ENCODE measurements at regions not wholly inside any gene's neighbourhood (a gene's known extent, or its start where the extent isn't known, plus 50 kb on each side); places are given as distances from the start of the nearest gene placed in this dataset.

DNA sequence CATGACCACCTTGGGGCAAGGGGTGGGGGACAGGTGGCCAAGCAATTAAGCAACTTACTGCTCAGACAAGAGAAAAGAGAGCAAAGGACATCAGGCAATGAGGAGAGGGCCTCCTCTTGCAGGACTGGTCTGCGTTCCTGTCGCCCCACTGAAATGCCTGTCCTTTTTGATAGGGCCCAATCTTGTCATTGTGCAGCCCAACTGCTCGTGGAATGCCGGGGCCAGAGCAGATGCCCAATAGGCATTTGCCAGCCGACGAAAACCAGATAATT, 104.5 kb upstream of the SH3BP4 start:
- DNase-seq (ENCODE audit: low spot score, unreplicated experiment) = no peak
- Mint-ChIP-seq H3K36me3 (ENCODE audit: insufficient read depth) (no peaks in the 10 kb centered on the region), H3K27ac (no peak overlapping the region), H3K27me3 (peaks cover 2% of the 10 kb centered on the region), H3K9me3 (ENCODE audit: low read depth) (peaks cover 3% of the 10 kb centered on the region), H3K4me1 (ENCODE audit: low read depth) (peaks cover 10% of the 10 kb centered on the region), H3K4me3 (ENCODE audit: low read depth) (no peak overlapping the region)
- TF ChIP-seq, protein P1, sequence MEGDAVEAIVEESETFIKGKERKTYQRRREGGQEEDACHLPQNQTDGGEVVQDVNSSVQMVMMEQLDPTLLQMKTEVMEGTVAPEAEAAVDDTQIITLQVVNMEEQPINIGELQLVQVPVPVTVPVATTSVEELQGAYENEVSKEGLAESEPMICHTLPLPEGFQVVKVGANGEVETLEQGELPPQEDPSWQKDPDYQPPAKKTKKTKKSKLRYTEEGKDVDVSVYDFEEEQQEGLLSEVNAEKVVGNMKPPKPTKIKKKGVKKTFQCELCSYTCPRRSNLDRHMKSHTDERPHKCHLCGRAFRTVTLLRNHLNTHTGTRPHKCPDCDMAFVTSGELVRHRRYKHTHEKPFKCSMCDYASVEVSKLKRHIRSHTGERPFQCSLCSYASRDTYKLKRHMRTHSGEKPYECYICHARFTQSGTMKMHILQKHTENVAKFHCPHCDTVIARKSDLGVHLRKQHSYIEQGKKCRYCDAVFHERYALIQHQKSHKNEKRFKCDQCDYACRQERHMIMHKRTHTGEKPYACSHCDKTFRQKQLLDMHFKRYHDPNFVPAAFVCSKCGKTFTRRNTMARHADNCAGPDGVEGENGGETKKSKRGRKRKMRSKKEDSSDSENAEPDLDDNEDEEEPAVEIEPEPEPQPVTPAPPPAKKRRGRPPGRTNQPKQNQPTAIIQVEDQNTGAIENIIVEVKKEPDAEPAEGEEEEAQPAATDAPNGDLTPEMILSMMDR (IDR thresholded peaks at IDR 0.05; ENCODE audit: unreplicated experiment) = no peak

DNA sequence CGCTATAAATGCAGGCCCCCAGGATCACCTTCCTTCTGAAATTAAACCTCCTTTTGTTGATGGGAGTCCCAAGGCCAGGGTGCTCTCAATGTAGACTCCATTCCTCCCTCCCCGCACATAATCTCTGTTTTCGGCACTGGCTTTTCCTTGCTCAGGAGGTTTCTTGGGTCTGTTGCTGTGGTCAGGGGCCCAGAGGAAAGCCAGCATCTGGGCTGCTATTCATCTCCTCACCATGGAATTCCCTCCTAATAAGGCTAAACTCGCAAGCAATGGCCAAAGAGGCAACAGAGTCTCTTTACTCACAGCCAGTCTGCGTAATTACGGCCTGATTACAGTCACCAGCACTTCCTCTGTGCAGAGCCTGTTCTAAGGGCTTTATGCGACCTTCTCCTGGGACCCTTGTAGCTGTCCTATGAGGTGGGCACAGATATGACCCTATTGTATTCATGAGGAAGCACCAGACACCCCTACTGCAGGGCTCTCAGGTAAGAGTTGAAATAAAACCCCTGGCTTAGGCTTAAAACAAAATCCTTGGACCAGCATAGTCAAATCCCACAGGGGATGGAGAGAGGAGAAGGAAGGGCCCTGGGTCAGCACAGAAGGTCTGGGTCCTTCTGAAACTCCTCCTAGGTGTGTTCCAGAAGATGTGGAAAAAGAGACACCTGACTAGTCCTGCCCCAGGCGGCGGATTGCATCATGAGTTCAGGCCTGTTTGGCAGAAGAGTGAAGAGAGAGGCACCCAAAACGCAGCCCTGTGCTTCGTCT, 105.0 kb upstream of the SH3BP4 start:
- H3K36me3 Mint-ChIP-seq (ENCODE audit: insufficient read depth) = no peaks in the 10 kb centered on the region
- H3K4me1 Mint-ChIP-seq (ENCODE audit: low read depth) = peaks cover 10% of the 10 kb centered on the region
- peaks cover 2% of the 10 kb centered on the region for H3K27me3 Mint-ChIP-seq
- no peak overlapping the region for H3K4me3 Mint-ChIP-seq (ENCODE audit: low read depth)
- no peak overlapping the region for H3K27ac Mint-ChIP-seq
- TF ChIP-seq, protein P1 (IDR thresholded peaks at IDR 0.05; ENCODE audit: unreplicated experiment) = no peak
- H3K9me3 Mint-ChIP-seq (ENCODE audit: low read depth) = peaks cover 3% of the 10 kb centered on the region
- DNase-seq (ENCODE audit: low spot score, unreplicated experiment) = no peak

DNA sequence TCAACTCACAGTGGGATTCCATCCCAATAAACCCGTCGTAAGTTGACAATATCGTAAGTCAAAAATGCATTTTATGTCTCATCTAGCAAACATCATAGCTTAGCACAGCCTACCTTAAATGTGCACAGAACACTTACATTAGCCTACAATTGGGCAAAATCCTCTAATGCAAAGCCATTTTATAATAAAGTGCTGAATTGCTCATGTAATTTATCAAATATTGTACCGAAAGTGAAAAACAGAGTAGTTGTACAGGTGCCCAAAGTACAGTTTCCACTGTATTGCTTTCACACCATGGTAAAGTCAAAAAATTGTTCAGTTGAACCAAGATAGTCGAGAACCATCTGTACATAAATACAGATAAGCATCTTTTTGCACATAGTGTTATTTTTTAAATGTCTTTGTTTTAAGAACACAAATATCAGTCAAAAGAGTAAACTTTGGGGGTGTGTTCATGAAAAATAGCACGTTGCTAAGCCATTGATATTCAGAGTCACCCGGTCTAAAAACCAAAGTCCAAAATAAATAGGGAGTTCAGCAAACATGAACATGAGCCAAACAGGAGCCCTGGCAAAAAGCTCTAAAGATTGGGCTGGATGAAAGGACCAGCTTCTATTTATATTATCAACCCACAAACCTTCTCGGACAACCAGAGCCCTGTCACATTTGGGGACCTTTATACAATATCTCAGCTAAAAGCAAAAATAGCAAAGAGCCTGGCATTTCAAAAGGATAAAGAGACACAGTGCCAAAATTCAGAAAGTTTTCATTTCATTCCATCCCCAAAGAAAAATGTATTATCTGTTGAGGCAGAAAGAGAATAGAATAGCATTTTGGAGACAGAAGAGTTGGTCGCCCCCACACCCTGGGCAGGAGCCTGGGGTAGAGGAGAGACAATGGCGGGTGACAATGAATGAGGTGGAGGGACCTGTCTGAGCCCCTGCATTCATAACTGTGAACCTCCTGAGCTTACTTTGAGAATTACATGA, 105.9 kb upstream of the SH3BP4 start:
- H3K4me1 Mint-ChIP-seq (ENCODE audit: low read depth) = peaks cover 9% of the 10 kb centered on the region
- TF ChIP-seq, protein P1 (IDR thresholded peaks at IDR 0.05; ENCODE audit: unreplicated experiment) = no peak
- H3K4me3 Mint-ChIP-seq (ENCODE audit: low read depth) = no peak overlapping the region
- no peaks in the 10 kb centered on the region for H3K9me3 Mint-ChIP-seq (ENCODE audit: low read depth)
- H3K27me3 Mint-ChIP-seq = no peaks in the 10 kb centered on the region
- no peaks in the 10 kb centered on the region for H3K36me3 Mint-ChIP-seq (ENCODE audit: insufficient read depth)
- DNase-seq (ENCODE audit: low spot score, unreplicated experiment) = no peak
- no peak overlapping the region for H3K27ac Mint-ChIP-seq

DNA sequence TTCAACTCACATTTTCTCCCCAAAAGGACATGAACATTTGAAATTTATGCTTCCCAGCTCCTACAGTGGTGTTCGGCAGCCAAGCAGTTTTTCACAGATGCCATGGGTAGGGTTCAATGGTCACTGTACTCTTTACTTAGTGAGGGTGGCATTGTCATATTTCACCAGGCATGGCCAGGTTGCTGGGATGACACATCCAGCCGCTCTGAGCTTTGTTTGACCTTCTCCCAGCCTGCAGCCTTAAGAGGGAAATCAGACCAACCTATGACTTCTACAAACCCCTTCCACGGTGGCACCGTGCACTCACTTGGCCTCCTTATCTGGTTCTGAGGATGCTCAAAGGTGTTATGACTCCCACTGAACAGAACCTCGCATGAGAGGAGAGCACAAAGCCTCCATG, 108.4 kb upstream of the SH3BP4 start:
- H3K4me3 Mint-ChIP-seq (ENCODE audit: low read depth) = no peak overlapping the region
- H3K27me3 Mint-ChIP-seq = no peaks in the 10 kb centered on the region
- H3K4me1 Mint-ChIP-seq (ENCODE audit: low read depth) = peaks cover 12% of the 10 kb centered on the region
- no peak for DNase-seq (ENCODE audit: low spot score, unreplicated experiment)
- no peaks in the 10 kb centered on the region for H3K36me3 Mint-ChIP-seq (ENCODE audit: insufficient read depth)
- H3K9me3 Mint-ChIP-seq (ENCODE audit: low read depth) = no peaks in the 10 kb centered on the region
- no peak overlapping the region for H3K27ac Mint-ChIP-seq
- TF ChIP-seq, protein P1 (IDR thresholded peaks at IDR 0.05; ENCODE audit: unreplicated experiment) = no peak

DNA sequence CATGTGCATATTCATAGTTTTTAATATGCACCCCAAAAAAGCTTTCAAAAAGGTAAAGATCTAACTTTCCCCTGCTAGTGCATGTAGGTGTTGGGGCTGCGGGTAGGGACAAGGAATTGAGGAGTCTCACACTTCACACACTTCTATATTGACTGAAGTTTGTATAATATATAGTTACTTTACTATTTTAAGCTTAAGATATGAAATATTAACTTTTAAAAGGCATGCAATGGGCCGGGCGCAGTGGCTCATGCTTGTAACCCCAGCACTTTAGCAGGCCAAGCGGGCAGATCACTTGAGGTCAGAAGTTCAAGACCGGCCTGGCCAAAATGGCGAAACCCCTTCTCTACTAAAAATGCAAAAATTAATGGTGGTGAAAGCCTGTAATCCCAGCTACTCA, 109.1 kb upstream of the SH3BP4 start:
- DNase-seq (ENCODE audit: low spot score, unreplicated experiment) = no peak
- H3K9me3 Mint-ChIP-seq (ENCODE audit: low read depth) = no peaks in the 10 kb centered on the region
- peaks cover 10% of the 10 kb centered on the region for H3K4me1 Mint-ChIP-seq (ENCODE audit: low read depth)
- H3K4me3 Mint-ChIP-seq (ENCODE audit: low read depth) = no peak overlapping the region
- TF ChIP-seq, protein P1 (IDR thresholded peaks at IDR 0.05; ENCODE audit: unreplicated experiment) = no peak
- no peaks in the 10 kb centered on the region for H3K36me3 Mint-ChIP-seq (ENCODE audit: insufficient read depth)
- H3K27me3 Mint-ChIP-seq = no peaks in the 10 kb centered on the region
- no peak overlapping the region for H3K27ac Mint-ChIP-seq

Measured in progenitor cell of endocrine pancreas (in vitro differentiated cells).